Right renal cortex interstitium (tissue), 3 donors: ENCODE measurements at regions not wholly inside any gene's neighbourhood (a gene's known extent, or its start where the extent isn't known, plus 50 kb on each side); places are given as distances from the start of the nearest gene placed in this dataset.

Experiments used
- DNase-seq, 3 donors: peaks; one replicate each; pipeline ENCODE4 v3.0.0-alpha.2; 2013; ENCODE audit warnings: low read depth in 3 of 3, low spot score in 2 of 3

DNA sequence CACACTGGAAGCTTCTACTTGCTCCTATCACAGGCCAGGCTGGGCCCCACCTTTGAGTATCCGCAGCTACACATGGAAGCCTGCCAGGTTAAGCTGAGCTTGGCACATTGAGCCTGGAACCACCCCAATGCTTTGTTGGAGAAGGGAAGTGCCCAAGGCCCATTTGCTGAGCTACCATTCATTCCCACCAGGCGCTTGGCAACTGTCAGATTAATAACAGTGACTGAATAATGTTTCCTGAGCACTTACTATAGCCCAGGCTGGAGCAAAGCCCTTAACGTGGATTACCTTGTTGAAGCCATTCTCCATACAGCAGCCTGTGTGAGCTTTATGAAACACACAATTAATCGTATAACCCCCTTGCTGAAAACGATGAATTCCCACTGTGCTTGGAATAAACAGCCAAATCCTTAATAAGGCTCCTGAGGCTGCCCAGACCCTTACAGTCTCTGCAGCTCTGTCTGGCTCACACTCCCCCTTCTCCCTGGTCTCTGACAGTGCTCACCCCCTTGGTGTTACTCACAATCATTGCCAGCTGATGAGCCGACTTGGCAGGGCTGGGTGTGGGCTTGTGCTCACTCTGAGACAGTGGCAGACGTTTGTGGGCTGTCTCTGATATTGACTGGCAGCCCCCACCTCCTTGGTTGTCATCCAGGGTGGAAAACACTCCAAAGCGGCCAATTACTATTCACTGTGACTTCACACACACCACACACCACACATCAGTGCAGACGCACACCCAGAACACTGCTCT is 357.1 kb downstream of the MAFB start:
- DNase-seq = no peak

DNA sequence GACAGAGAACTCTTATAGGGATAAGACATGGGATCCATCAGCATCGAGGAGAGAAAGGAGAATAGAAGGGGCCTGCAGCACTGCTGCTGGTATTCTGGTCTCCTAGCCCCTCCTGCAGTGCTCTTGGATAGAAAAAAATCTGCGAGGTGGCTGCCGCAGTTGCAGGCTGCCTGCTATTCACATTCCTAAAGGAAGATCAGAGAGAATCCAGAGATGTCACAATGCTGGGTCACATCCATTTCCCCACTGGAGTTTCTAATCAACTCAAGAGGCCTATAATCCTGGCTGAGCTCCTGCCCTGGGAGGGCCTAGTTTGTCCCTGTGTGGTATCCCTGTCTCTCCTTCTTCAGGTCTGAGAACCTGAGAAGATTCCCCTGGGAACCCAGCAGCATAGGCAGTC is 357.8 kb downstream of the MAFB start:
- DNase-seq = no peak

DNA sequence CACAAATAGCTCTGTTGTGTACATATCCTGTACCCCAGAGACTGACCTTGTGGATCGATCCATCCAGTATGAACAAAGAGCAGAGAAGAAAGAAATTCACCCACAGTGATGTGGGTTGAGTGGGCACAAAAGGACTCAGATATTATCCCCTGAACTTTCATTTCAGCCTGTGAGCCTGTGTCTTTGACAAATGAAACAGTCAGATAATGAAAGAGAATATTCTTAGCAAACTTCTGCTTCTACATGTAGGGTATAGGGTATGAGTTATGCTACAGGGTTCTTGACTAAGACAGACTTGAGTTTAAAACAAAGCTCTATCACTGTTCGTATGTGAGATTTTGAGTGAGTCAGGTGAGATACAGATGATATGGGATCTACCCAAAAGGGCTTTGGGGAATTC is 359.7 kb downstream of the MAFB start:
- DNase-seq = no peak

DNA sequence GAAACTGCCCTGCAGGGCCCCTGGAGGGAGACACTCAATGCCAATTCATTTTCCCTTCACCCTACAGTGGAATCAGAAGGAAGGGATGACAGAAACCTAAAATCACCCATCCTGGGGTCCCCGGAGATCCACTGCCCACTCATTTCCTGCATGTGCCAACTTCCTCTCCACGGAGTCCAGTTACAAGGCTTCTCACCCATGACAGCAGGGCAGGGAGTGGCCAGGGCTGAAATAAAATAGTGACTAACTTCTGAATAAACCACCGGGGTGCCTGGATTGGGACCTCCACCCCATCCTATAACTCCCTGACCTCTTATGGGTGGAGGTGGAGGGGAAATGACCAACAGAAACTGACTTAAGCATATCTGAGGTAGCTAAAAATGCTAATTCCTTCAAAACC is 362.3 kb downstream of the MAFB start:
- DNase-seq = no peak

DNA sequence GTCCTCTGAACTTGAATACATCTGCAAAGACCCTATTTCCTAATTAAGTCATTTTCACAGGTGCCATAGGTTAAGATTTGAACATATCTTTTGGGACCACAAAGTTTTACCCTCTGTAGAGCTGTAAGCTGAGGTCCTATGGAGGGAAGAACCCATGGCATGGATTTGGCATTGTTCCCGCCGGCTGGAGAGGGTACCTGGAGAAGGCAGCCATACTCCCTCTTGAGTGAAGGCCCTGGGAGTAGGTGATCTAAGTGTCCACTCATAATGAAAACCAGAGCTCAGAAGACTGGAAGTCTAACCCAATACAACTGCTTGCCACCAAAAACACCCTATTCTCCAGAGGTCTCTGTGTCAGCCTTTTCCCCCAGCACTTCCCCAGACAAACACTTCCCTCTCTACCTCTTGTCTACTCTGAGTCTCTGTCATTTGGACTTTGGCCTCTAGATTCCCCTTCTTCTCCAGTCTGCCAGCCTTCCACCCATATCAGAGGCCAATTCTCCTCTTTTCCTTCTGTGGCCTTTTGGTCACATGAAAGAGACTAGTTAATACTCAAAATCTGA is 363.9 kb downstream of the MAFB start:
- no peak for DNase-seq

DNA sequence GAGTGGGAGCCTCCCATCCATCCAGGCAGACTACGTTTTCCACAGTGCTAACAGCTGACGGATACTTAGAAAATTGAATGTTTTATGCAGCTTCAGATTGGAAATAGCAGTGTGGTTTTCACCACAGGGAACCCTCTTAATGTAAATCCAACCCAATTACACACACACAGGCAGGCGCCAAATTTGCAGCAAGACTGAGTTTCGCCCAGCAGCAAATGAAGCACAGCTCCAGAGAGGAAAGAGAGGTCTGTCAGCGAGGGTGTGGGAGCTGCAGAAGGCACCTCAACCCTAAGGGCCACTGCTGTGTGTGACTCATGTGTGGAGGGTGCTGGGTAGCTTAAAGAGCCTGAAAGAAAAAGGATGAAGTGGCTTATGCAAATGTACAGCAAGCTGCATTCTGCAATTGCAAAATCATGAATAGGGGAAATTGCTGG is 365.7 kb downstream of the MAFB start:
- no peak for DNase-seq

DNA sequence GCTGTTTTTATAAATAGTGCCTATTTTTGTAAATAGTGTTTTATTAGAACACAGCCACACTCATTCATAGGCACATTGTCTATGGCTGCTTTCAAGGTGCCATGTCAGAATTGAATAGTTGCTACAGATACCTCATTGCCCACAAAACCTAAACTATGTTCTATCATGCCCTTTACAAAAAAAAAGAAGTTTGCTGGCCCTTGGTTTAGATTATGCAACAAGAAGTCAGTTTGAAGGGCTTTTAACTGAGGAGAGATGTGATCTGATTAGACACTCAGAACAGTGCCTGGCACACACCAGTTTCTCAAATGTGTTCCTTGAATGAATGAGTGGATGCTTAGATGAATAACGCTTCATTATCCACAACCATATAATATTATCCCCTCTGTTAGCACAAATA is 366.1 kb downstream of the MAFB start:
- DNase-seq = no peak

DNA sequence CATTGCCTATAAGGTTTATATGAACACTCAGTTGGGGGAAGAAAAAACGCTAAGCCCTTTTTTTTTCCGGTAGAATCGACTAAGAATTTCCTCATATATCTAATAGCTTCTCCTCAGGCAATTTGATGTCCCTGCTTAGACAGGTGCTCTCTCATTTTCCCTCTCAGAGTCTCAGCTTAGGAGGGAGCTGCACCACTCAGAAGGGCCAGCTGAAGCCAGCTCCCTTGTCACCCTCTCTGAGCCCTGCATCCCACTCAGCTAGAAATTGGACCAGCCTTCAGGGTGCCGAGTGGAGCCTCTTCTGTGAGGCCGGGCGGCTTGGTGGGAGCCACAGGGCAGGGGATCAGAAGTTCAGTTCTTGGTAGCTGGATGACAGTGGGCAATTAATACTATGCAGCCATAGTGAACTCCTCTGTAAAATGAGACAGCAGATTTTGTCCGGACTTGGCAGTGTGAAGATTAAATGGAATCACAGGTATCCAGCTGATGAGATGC is 368.5 kb downstream of the MAFB start:
- no peak for DNase-seq

DNA sequence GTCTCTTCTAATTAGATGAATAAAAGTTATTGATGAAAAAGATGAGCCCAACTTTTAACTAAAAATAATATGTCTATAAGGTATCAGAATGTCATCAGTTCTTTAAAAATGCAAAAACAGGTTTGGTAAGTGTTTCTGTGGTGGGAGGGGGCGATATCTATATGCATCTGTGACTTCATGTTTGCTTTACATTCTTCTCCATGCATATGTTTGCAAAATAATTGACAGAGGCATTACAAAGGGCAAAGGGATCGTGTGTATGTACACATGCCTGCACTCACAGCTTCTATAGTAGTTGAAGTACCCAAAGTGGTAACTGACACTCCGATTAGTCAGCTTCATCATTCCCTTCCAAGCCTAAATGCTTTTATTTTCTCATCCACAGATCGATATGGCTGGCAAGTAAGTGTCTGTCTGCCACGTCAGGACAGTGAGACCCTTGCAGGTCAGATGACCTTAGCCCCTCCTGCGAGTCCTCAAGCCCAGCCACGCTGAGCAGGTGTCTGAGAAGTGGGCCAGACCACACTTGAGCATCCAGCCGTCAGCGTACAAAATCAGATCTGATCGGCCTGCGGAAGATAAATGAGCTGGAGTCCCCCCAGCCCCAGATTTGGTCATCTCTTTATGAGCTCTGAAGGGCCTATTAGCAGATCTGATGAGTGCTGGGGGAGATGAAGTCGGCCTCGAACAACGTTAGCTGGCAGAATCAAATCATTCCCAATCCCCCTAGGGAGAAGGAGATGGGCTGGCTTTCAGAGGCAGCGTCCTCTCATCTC is 369.1 kb downstream of the MAFB start:
- no peak for DNase-seq

DNA sequence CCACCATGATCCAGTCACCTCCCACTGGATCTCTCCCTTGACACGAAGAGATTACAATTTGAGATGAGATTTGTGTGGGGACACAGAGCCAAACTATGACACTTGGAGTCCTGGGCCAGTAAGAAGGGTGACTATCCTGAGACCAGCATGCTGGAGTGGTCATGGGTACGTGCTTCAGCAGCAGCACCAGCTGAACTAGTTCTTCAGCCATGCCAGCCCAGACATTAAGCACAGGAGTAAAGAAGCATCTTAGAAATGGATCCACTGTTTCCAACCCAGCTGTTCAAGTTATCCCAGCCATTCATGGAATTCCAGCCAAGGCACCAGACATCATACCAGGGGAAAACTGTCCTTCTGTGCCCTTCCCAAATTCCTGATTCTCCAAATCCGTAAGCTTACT is 370.0 kb downstream of the MAFB start:
- DNase-seq = no peak

DNA sequence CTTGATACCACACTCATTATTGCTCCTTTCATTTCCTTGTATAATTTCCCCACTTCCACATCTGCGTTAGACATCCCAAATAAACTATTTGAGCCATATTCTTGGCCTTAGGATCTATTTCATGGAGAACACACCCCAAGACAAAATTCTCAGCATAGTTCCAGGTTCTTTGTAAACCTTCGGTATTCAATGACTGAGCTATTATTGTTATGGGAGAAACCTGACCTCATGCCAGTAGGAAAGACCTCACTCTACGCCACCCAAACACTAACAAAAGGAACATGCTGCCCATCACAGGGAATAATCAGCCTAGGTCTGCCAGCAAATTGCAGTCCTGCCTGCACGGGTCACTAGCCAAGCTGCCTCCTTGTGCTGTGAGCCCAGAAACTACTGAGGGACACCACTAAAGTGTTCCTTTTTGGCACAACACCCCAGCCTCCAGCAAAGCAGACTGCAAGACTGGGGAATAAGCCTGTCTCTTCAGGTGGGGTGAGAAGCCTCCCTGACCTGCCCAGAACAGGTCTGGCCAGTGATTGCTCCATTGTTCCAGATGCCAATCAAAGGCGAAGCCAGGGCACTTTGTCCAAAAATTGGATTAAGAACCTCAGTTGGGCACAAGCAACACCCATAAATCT is 371.8 kb downstream of the MAFB start:
- no peak for DNase-seq

DNA sequence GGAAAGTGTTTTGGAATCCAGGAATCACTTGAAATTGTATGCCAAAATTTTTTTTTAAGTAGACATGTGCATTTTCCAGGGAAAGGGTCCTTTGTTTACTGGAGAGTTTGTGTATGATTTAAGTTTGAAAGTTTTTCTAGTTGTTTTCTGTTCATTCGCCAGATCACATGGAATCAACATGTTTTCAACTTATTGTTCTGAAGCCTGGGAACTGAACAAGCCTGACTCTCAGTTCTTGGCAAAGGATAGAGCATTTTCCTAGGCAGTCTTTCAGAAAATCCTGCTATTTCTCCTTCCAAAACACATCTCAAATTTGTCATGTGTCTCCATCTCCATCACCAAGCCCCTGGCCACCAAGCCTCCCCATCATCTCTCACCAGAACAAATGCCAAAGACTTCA is 374.8 kb downstream of the MAFB start:
- no peak for DNase-seq

DNA sequence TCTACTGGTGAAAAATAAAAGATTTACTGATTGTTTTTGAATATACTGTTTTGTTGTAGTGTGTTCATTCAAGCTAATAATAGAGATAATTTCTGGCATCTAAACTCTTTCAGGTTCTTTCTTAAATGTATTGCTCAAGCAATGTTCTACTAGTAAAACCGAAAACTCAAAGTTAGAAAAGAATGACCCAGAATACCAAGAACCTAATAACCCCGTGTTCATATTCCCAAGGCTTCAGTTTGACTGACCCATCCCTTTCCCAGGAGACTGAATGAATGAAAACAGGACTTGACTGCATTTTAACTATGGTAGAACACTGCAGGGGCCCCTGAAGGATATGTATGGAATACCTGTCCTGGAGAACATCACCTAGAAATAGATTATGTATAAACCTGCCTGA is 375.3 kb downstream of the MAFB start:
- no peak for DNase-seq

DNA sequence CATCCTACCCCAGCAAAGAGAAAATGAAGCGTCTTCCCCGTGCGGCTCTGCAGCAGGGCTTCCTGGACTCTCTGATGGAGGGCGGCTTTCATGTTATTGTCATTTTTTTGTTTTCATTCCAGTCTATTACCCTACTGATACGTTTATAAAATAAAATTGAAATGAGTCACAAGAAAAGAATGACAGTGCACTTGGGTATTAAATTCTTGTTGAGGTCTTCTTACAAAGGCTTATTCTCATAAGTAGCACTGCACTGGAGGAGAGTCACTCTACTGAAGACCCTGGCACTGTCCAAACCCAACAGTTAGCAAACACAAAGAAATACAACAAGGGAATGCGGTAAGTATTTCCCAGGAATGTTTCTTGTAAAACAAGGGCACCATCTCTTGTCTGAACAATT is 379.3 kb downstream of the MAFB start:
- no peak for DNase-seq

DNA sequence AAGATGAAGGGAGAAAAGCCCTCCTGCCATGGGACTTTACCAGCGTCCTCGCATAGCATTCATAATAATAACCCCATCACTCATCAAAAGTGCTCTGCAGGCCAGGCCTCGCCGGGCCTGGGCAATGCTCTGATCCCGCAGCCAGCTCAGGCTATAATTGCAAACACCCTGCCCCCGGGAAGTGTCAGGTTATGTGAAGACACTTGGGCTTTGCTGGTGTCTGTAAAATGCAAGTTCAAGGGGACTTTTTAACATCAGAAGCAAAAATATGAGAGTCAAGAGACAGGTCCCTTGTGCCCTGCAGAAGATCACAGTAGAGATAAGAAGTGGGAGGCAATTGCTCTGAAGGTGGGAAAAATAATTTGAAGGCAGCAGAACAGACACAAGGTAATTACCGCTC is 381.0 kb downstream of the MAFB start:
- DNase-seq = no peak

DNA sequence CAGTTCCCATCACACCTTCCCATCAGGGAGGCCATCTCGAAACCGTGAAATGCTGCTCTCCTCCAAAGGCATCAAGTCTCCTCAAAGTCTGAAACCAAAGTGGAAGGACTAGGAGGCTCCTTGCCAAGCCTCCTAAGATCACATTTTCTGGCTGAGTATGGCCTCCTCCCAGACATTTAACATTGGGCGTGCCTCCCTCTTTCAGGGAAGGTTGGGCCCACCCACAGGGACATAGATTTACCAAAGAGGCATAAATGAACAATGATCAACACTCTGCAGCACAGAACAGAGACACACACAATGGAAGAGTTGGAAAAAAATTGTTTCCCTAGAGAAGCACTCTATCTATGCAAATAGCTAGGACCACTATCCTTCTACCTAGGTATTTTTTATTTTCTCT is 381.8 kb downstream of the MAFB start:
- no peak for DNase-seq

DNA sequence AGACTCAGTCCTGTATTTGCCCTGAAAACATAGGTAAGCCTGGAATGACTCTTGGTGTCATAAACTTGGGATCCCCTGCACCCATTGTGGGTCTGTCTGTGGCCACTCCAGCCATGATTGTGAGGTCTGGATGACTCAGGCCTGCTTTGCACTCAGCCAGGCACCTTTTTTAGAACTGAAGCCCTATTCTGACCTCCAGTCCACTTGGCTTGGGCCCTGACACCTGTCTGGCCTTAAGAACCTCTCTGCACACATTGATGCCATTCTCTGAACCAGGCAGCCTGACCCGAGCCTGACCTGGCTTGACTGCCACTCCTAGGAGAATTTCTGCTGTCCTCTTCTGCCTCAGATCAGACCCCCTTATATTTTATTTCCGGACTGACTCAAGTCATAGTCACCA is 383.7 kb downstream of the MAFB start:
- DNase-seq = no peak

DNA sequence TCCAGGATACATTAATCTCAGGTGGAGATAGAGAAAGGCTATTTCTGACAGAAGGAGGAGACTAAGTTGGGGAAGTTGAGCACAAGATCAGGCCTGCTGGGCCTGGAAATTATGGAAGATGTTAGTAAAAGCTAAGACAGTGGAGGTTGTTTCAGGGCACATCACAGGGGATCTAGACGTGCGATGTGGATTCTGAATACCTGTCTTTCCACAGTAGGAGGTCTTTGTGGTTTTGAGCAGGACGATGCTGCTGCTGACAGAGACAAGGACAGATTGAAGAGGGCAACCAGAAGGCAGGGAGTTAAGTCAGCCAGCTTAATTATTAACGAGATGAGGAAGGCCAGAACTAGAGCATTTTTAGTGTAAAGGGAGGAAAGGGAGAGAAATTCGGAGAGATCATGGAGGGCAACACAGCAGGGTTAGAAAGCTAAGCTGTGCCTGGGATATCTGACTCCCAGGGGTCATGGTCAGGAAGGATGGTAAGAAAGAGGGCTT is 384.9 kb downstream of the MAFB start:
- no peak for DNase-seq

DNA sequence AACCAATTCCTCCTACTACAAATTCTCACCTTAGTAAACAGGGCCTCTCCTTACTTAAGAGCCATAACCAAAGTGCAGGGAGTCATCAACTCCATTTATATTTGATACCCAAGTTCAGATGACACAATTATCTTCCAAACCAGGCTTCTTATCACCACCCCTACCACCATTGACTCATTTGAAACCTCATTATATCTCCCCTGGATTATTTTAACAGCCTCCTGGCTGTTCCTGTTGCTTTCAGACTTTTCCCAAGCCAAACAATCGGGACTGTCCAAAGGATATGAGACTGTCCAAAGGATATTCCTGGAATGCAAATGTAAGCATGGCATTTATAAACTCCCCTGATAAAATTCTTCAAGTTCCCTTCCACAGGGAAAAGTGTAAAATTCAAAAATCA is 394.3 kb downstream of the MAFB start:
- no peak for DNase-seq

DNA sequence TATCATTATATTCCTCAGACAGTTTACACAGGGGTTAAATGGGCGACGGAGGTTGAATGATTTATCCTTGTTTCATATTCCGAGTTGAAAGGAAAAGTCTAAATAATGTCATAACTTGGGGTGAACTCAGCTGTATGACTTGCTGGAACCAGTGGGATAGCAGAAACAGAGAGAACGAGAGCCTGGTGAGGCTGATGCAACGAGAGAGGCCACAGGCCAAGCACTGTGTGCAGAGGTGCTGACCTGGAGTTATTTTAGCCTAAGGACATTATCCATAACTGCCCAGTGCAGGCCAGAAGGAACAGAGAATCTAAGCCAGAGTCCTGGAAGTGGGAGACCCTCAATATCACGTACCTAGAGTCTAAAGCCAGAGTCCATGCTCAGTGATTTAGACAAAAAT is 394.9 kb downstream of the MAFB start:
- no peak for DNase-seq

DNA sequence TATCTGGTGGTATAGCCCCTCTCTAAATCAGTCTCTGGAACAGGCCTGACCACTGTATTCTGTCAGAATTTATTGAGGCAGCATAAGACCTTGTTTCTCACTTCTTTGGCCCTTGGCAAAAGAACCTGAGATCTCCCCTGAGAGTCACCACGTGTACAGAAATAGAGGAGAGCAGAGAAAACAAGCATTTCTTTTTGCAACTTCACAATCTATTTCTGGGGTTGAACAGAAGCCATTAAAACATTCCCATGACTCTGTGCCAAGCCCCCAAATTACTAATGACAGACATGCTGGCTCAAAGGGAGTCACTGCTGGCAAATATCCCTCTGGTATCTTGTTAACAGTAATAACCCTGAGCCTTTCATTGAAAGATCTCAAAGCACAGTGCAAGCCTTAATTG is 395.3 kb downstream of the MAFB start:
- no peak for DNase-seq
